NB4 (cell line): ENCODE measurements at regions not wholly inside any gene's neighbourhood (a gene's known extent, or its start where the extent isn't known, plus 50 kb on each side); places are given as distances from the start of the nearest gene placed in this dataset.

Experiments used
- CTCF ChIP-seq: IDR thresholded peaks from one replicate; pipeline ENCODE4 v1.5.1; 2012; ENCODE audit warnings: low read depth, low read length
- MYC ChIP-seq: IDR thresholded peaks from 2 replicates; pipeline ENCODE4 v1.6.1; 2011; ENCODE audit warnings: low read depth, low read length
- POLR2A ChIP-seq: IDR thresholded peaks from 2 replicates; pipeline ENCODE4 v1.6.1; 2011; ENCODE audit warnings: mild to moderate bottlenecking; ENCODE audit not compliant: insufficient read length; ENCODE audit errors: extremely low read depth
- TF ChIP-seq, protein P1 (sequence below): IDR thresholded peaks from 2 replicates; pipeline ENCODE4 v1.6.1; 2011; ENCODE audit warnings: low read depth, low read length

DNA sequence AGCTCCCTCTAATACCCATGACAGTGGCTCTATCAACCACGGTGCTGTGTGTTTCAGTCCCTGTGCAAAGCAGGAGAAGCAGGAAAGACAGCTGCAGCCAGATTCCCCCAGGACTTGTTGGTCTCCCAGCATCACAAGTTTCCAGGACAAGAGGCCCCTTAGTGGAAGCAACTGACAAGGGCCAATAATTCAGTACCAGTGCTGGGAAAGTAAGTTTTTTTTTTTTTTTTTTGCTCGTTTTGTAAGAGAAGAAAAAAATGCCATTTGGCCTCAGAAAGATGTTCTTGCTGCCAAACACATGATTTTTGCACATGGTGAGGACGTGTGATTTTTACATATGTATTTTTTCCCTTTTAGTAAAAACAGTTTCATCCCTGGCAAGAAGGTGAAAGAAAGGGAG, 284.2 kb upstream of the ZMIZ1 start:
- TF ChIP-seq CTCF, result no peak
- no peak for TF ChIP-seq POLR2A
- TF ChIP-seq MYC, result no peak
- TF ChIP-seq, protein P1, sequence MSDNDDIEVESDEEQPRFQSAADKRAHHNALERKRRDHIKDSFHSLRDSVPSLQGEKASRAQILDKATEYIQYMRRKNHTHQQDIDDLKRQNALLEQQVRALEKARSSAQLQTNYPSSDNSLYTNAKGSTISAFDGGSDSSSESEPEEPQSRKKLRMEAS, result no peak
